Neural cell (in vitro differentiated cells): ENCODE measurements at regions not wholly inside any gene's neighbourhood (a gene's known extent, or its start where the extent isn't known, plus 50 kb on each side); places are given as distances from the start of the nearest gene placed in this dataset.

ENCODE experiments used
- H2AFZ ChIP-seq: fragments of 200-600, 300-800 bp; sonication (generic), shearing (Covaris generic); 2 replicates; pipeline ENCODE4 v1.6.0; 2014; ENCODE audit warnings: low read depth, mild to moderate bottlenecking, antibody characterized with exemption, low read length, moderate library complexity
- H3F3A ChIP-seq: fragments of 200-600 bp; shearing (Covaris generic); 2 replicates; pipeline ENCODE4 v1.6.1; 2016; ENCODE audit warnings: mild to moderate bottlenecking, moderate library complexity, mixed read lengths, antibody characterized with exemption, low read length; ENCODE audit not compliant: insufficient read depth, poor library complexity, severe bottlenecking
- H3K27ac ChIP-seq: fragments of 200-600, 300-800 bp; sonication (generic), shearing (Covaris generic); 2 replicates; pipeline ENCODE4 v1.5.1; 2014; ENCODE audit warnings: mild to moderate bottlenecking, low read length, moderate library complexity
- H3K27me3 ChIP-seq: fragments of 300-800, 200-600 bp; sonication (generic), shearing (Covaris generic); 2 replicates; pipeline ENCODE4 v1.6.0; 2014; ENCODE audit warnings: mild to moderate bottlenecking, low read depth, low read length, moderate library complexity; ENCODE audit not compliant: insufficient read depth
- H3K36me3 ChIP-seq: fragments of 300-800, 200-600 bp; sonication (generic), shearing (Covaris generic); 2 replicates; pipeline ENCODE4 v1.5.1; 2014; ENCODE audit warnings: mild to moderate bottlenecking, antibody characterized with exemption, low read length, moderate library complexity; ENCODE audit not compliant: insufficient read depth
- H3K4me2 ChIP-seq: fragments of 300-800, 200-600 bp; sonication (generic), shearing (Covaris generic); 2 replicates; pipeline ENCODE4 v1.6.0; 2014; ENCODE audit warnings: mild to moderate bottlenecking, low read length
- H3K4me3 ChIP-seq: fragments of 300-800, 200-600 bp; sonication (generic), shearing (Covaris generic); 2 replicates; pipeline ENCODE4 v1.5.1; 2014; ENCODE audit warnings: mild to moderate bottlenecking, low read length, moderate library complexity
- H3K79me2 ChIP-seq: fragments of 200-600 bp; shearing (Covaris generic); replicated peaks from 2 replicates; pipeline ENCODE4 v1.6.0; 2014; ENCODE audit warnings: mild to moderate bottlenecking, low read length, moderate library complexity; ENCODE audit not compliant: insufficient read depth
- H3K9ac ChIP-seq: fragments of 300-800, 200-600 bp; sonication (generic), shearing (Covaris generic); 2 replicates; pipeline ENCODE4 v1.6.1; 2016; ENCODE audit warnings: mild to moderate bottlenecking, low read length, mixed read lengths
- H3K9me2 ChIP-seq: fragments of 200-600 bp; shearing (Covaris generic); 2 replicates; pipeline ENCODE4 v1.6.1; 2016; ENCODE audit warnings: mild to moderate bottlenecking, low read length, mixed read lengths; ENCODE audit not compliant: insufficient read depth
- H3K9me3 ChIP-seq: fragments of 200-600, 300-800 bp; sonication (generic), shearing (Covaris generic); 2 replicates; pipeline ENCODE4 v1.6.1; 2016; ENCODE audit warnings: mild to moderate bottlenecking, mixed run types, low read length, moderate library complexity, mixed read lengths
- H4K20me1 ChIP-seq: fragments of 200-600 bp; shearing (Covaris generic); 2 replicates; pipeline ENCODE4 v1.6.1; 2016; ENCODE audit warnings: mild to moderate bottlenecking, mixed run types; ENCODE audit not compliant: insufficient read depth
- CTCF ChIP-seq: fragments of 450-650 bp; IDR thresholded peaks from 2 replicates; pipeline ENCODE4 v1.5.1; 2014; ENCODE audit warnings: antibody characterized with exemption, mild to moderate bottlenecking, moderate library complexity; ENCODE audit not compliant: poor library complexity, severe bottlenecking
- EP300 ChIP-seq: fragments of 450-650 bp; conservative IDR thresholded peaks from 2 replicates; pipeline ENCODE4 v1.6.1; 2014; ENCODE audit warnings: antibody characterized with exemption, mild to moderate bottlenecking, moderate library complexity; ENCODE audit not compliant: poor library complexity, severe bottlenecking
- EZH2 ChIP-seq: fragments of 200-600, 300-800 bp; shearing (Covaris generic), sonication (generic); IDR thresholded peaks from 2 replicates; pipeline ENCODE4 v1.6.1; 2014; ENCODE audit warnings: antibody characterized with exemption, low read length, borderline replicate concordance, mild to moderate bottlenecking; ENCODE audit not compliant: insufficient read depth, poor library complexity, severe bottlenecking
- RAD21 ChIP-seq: fragments of 450-650 bp; conservative IDR thresholded peaks from 2 replicates; pipeline ENCODE4 v1.6.1; 2014; ENCODE audit warnings: antibody characterized with exemption, mild to moderate bottlenecking, moderate library complexity
- SMC3 ChIP-seq: fragments of 450-650 bp; conservative IDR thresholded peaks from 2 replicates; pipeline ENCODE4 v1.6.1; 2014; ENCODE audit warnings: antibody characterized with exemption, mild to moderate bottlenecking, moderate library complexity; ENCODE audit not compliant: poor library complexity
- TF ChIP-seq, protein P1 (sequence below): IDR thresholded peaks from 2 replicates; pipeline ENCODE4 v1.6.1; 2012; ENCODE audit warnings: borderline replicate concordance

GRCh38 chrX:79080141-79080540 lies 64.3 kb upstream of the GPR174 start:
- no peak overlapping the region for H3K4me3 ChIP-seq
- H3K27ac ChIP-seq = no peak overlapping the region
- H3K4me2 ChIP-seq = no peak overlapping the region
- no peak overlapping the region for H2AFZ ChIP-seq
- H3K27me3 ChIP-seq = no peaks in the 10 kb centered on the region
- TF ChIP-seq, protein P1, sequence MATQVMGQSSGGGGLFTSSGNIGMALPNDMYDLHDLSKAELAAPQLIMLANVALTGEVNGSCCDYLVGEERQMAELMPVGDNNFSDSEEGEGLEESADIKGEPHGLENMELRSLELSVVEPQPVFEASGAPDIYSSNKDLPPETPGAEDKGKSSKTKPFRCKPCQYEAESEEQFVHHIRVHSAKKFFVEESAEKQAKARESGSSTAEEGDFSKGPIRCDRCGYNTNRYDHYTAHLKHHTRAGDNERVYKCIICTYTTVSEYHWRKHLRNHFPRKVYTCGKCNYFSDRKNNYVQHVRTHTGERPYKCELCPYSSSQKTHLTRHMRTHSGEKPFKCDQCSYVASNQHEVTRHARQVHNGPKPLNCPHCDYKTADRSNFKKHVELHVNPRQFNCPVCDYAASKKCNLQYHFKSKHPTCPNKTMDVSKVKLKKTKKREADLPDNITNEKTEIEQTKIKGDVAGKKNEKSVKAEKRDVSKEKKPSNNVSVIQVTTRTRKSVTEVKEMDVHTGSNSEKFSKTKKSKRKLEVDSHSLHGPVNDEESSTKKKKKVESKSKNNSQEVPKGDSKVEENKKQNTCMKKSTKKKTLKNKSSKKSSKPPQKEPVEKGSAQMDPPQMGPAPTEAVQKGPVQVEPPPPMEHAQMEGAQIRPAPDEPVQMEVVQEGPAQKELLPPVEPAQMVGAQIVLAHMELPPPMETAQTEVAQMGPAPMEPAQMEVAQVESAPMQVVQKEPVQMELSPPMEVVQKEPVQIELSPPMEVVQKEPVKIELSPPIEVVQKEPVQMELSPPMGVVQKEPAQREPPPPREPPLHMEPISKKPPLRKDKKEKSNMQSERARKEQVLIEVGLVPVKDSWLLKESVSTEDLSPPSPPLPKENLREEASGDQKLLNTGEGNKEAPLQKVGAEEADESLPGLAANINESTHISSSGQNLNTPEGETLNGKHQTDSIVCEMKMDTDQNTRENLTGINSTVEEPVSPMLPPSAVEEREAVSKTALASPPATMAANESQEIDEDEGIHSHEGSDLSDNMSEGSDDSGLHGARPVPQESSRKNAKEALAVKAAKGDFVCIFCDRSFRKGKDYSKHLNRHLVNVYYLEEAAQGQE = no peak
- TF ChIP-seq EP300 = no peak
- TF ChIP-seq EZH2 = no peak
- no peak for TF ChIP-seq CTCF
- no peak for TF ChIP-seq SMC3
- TF ChIP-seq RAD21 = no peak
- H3K9me3 ChIP-seq = no peaks in the 10 kb centered on the region
- H3K79me2 ChIP-seq = no peaks in the 10 kb centered on the region
- H3K36me3 ChIP-seq = no peaks in the 10 kb centered on the region
- H3F3A ChIP-seq = no peaks in the 10 kb centered on the region
- H3K9ac ChIP-seq = no peak overlapping the region
- H4K20me1 ChIP-seq = no peaks in the 10 kb centered on the region
- no peaks in the 10 kb centered on the region for H3K9me2 ChIP-seq

DNA sequence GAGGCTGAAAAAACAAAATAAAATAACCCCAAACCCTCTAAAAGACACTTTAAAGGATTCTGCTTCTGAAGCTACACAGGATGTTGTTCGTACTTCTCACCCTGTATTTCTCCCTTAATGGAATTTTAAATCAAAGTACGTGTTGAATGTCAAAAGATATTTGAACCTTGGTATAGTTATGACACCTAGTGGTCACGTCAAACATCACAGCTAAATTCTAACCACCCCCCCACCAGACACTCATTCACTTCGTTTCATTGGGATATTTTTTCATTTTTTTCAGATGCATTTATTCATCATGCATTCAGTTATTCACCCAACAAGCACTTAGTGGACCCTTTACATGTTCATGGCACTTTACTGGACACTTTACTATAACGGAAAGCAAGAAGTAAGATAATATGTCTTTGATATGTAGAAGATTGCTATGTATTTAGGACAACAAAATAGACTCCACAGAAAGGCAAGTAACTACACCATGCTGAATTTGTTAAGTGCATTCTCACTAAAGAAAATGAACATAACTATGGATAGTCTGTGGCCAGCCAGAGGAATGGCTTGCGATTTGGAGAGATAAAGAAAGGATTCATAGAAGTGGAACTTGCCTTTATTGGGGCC lies 62.5 kb upstream of the GPR174 start:
- H3K9me3 ChIP-seq = no peaks in the 10 kb centered on the region
- no peak overlapping the region for H3K4me2 ChIP-seq
- no peaks in the 10 kb centered on the region for H3K27me3 ChIP-seq
- H3K79me2 ChIP-seq = no peaks in the 10 kb centered on the region
- no peaks in the 10 kb centered on the region for H3F3A ChIP-seq
- H4K20me1 ChIP-seq = no peaks in the 10 kb centered on the region
- H3K9ac ChIP-seq = no peak overlapping the region
- TF ChIP-seq SMC3 = peak; percentile 74
- TF ChIP-seq EP300 = no peak
- peak; percentile 74 for TF ChIP-seq RAD21
- peak; percentile 72 for TF ChIP-seq CTCF
- H3K4me3 ChIP-seq = no peak overlapping the region
- no peaks in the 10 kb centered on the region for H3K36me3 ChIP-seq
- no peaks in the 10 kb centered on the region for H3K9me2 ChIP-seq
- H3K27ac ChIP-seq = no peak overlapping the region
- H2AFZ ChIP-seq = no peak overlapping the region
